Endodermal cell (in vitro differentiated cells): ENCODE measurements at regions not wholly inside any gene's neighbourhood (a gene's known extent, or its start where the extent isn't known, plus 50 kb on each side); places are given as distances from the start of the nearest gene placed in this dataset.

Source experiments
- DNase-seq: peaks from one replicate; pipeline ENCODE4 v3.0.0-alpha.2; 2017
- H3K27ac ChIP-seq: 2 replicates; pipeline ENCODE4 v1.5.1; 2013; ENCODE audit warnings: mild to moderate bottlenecking, low read depth, low read length, moderate library complexity
- H3K27me3 ChIP-seq: 2 replicates; pipeline ENCODE4 v1.6.1; 2013; ENCODE audit warnings: mild to moderate bottlenecking, low read length, moderate library complexity; ENCODE audit not compliant: insufficient read depth, control insufficient read depth, poor library complexity, severe bottlenecking
- H3K36me3 ChIP-seq: 2 replicates; pipeline ENCODE4 v1.7.0; 2013; ENCODE audit warnings: mild to moderate bottlenecking, low read length, moderate library complexity; ENCODE audit not compliant: control insufficient read depth, insufficient read depth
- H3K4me1 ChIP-seq: one replicate; pipeline ENCODE4 v1.7.0; 2013; ENCODE audit warnings: low read length; ENCODE audit not compliant: control insufficient read depth, insufficient read depth
- H3K4me3 ChIP-seq: 2 replicates; pipeline ENCODE4 v1.5.1; 2013; ENCODE audit warnings: mild to moderate bottlenecking, low read length, moderate library complexity
- H3K9ac ChIP-seq: 2 replicates; pipeline ENCODE4 v1.6.1; 2013; ENCODE audit warnings: mild to moderate bottlenecking, low read length, moderate library complexity; ENCODE audit not compliant: poor library complexity, severe bottlenecking; ENCODE audit errors: extremely low read depth
- H3K9me3 ChIP-seq: 2 replicates; pipeline ENCODE4 v1.6.1; 2013; ENCODE audit warnings: mild to moderate bottlenecking, low read length, moderate library complexity; ENCODE audit not compliant: control insufficient read depth
- H3K27ac Mint-ChIP-seq: 2 replicates; pipeline ENCODE4 v1.8.0; 2020; ENCODE audit warnings: mixed read lengths
- H3K27me3 Mint-ChIP-seq: 2 replicates; pipeline ENCODE4 v1.8.0; 2021; ENCODE audit warnings: mild to moderate bottlenecking, mixed read lengths; ENCODE audit not compliant: insufficient read depth
- H3K36me3 Mint-ChIP-seq: 2 replicates; pipeline ENCODE4 v1.8.0; 2020; ENCODE audit warnings: low read depth, mixed read lengths
- H3K4me1 Mint-ChIP-seq: 2 replicates; pipeline ENCODE4 v1.8.0; 2020; ENCODE audit warnings: mixed read lengths
- H3K4me3 Mint-ChIP-seq: 2 replicates; pipeline ENCODE4 v1.8.0; 2020; ENCODE audit warnings: mild to moderate bottlenecking, moderate library complexity, mixed read lengths
- H3K9me3 Mint-ChIP-seq: 2 replicates; pipeline ENCODE4 v1.8.0; 2020; ENCODE audit warnings: mild to moderate bottlenecking, mixed read lengths
- CTCF ChIP-seq: fragments of 200-600 bp; sonication (generic); conservative IDR thresholded peaks from 2 replicates; pipeline ENCODE4 v1.5.0; 2021; ENCODE audit warnings: antibody characterized with exemption, mild to moderate bottlenecking
- WGBS, 2 experiments: methylation state at CpG; one replicate each; pipeline versions ENCODE4 v1.1.5 to v1.1.7; 2013; ENCODE audit warnings: missing lambda C conversion rate in 2 of 2, mixed read lengths in 1 of 2; ENCODE audit not compliant: insufficient coverage in 1 of 2, insufficient read length in 1 of 2; 5-methylcytosine and 5-hydroxymethylcytosine counted together

- WGBS, 2 experiments = 95 to 100% methylated on average over 3 to 4 of the region's 4 CpGs
- H3K36me3 Mint-ChIP-seq = no peaks in the 10 kb centered on the region
Measured at GRCh38 chr9:111102793-111103464, 64.7 kb upstream of the LPAR1 start.

GRCh38 chr9:111099199-111100008 lies 61.1 kb upstream of the LPAR1 start:
- TF ChIP-seq CTCF = no peak
- Mint-ChIP-seq H3K9me3 (no peaks in the 10 kb centered on the region), H3K27me3 (peaks cover 25% of the 10 kb centered on the region), H3K36me3 (no peaks in the 10 kb centered on the region), H3K4me1 (peaks cover 62% of the 10 kb centered on the region), H3K4me3 (no peak overlapping the region), H3K27ac (peak overlapping the region; percentile 73)
- Histone ChIP-seq H3K4me3 (peak overlapping the region; percentile 28), H3K36me3 (no peaks in the 10 kb centered on the region), H3K27ac (no peak overlapping the region), H3K27me3 (no peaks in the 10 kb centered on the region), H3K9me3 (no peaks in the 10 kb centered on the region), H3K9ac (no peak overlapping the region), H3K4me1 (peaks cover 22% of the 10 kb centered on the region)
- WGBS, 2 experiments = 54 to 64% methylated on average over 4 to 9 of the region's 9 CpGs
- DNase-seq = peak; percentile 57

More at GRCh38 chr9:111102793-111103464, 64.7 kb upstream of the LPAR1 start:
- no peak overlapping the region for H3K9ac ChIP-seq
- no peak for TF ChIP-seq CTCF
- no peaks in the 10 kb centered on the region for H3K9me3 ChIP-seq
- no peak overlapping the region for H3K27ac ChIP-seq
- DNase-seq = no peak
- peaks cover 14% of the 10 kb centered on the region for H3K4me1 ChIP-seq
- Mint-ChIP-seq H3K4me3 (no peak overlapping the region), H3K27me3 (peaks cover 34% of the 10 kb centered on the region), H3K27ac (no peak overlapping the region), H3K4me1 (peaks cover 29% of the 10 kb centered on the region), H3K9me3 (no peaks in the 10 kb centered on the region)
- no peak overlapping the region for H3K4me3 ChIP-seq
- no peaks in the 10 kb centered on the region for H3K36me3 ChIP-seq
- H3K27me3 ChIP-seq = no peaks in the 10 kb centered on the region

GRCh38 chr9:111098093-111098492 lies 59.8 kb upstream of the LPAR1 start:
- Mint-ChIP-seq H3K27ac (no peak overlapping the region), H3K4me3 (no peak overlapping the region), H3K36me3 (no peaks in the 10 kb centered on the region), H3K9me3 (no peaks in the 10 kb centered on the region), H3K27me3 (peaks cover 25% of the 10 kb centered on the region), H3K4me1 (peaks cover 69% of the 10 kb centered on the region)
- whole genome bisulfite sequencing, 2 experiments = 71 to 84% methylated on average over 1 to 4 of the region's 4 CpGs
- Histone ChIP-seq H3K9me3 (no peaks in the 10 kb centered on the region), H3K36me3 (no peaks in the 10 kb centered on the region), H3K4me1 (peaks cover 22% of the 10 kb centered on the region), H3K4me3 (no peak overlapping the region), H3K27me3 (no peaks in the 10 kb centered on the region), H3K9ac (no peak overlapping the region), H3K27ac (no peak overlapping the region)
- no peak for DNase-seq
- TF ChIP-seq CTCF = no peak
